A673 (cell line): ENCODE measurements at regions not wholly inside any gene's neighbourhood (a gene's known extent, or its start where the extent isn't known, plus 50 kb on each side); places are given as distances from the start of the nearest gene placed in this dataset.

Source experiments
- CTCF ChIP-seq: fragments of 300-800, 200-600 bp; sonication (generic); conservative IDR thresholded peaks from 2 replicates; pipeline ENCODE4 v1.5.1; 2017; ENCODE audit warnings: low read depth, mild to moderate bottlenecking, antibody characterized with exemption, low read length, moderate library complexity, mixed read lengths
- EZH2 ChIP-seq: fragments of 200-600 bp; sonication (generic); IDR thresholded peaks from 2 replicates; pipeline ENCODE4 v1.6.1; 2017; ENCODE audit warnings: borderline replicate concordance, low read depth, mild to moderate bottlenecking, mixed read lengths, antibody characterized with exemption, low read length; ENCODE audit not compliant: poor library complexity, severe bottlenecking

- TF ChIP-seq CTCF (no peak), EZH2 (no peak)
Observed at GRCh38 chr16:76059701-76060100, 217.5 kb upstream of the CNTNAP4 start.
